ENCODE measurements at regions not wholly inside any gene's neighbourhood (a gene's known extent, or its start where the extent isn't known, plus 50 kb on each side); places are given as distances from the start of the nearest gene placed in this dataset.

DNA sequence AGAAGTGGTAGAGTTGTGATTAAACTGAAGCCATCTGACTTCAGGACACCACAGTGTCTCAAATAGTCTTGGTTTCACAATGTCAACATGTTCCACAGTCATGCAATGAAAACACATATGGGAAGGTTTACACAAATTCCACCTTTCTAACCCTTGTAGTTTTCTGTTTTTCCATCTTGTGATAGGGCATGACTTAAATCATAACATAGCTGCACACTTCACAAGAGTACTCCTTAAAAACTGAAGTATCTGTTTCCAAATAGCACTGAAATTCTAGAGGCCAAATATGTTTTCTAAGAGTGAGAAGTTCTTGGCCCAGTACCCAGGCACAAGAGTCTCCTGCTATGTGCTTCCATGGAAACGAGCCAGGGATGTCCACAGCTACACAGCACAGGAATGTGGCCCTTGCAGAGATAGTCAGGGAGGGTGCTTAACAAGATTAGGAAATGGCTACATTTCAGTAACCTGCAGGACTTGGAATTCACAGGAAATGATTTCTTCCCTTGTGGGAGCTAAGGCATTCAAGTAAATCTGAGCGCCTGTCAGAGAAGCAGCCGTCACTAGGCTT is 269.1 kb downstream of the NDFIP2 start:
- DNase-seq = no peak

DNA sequence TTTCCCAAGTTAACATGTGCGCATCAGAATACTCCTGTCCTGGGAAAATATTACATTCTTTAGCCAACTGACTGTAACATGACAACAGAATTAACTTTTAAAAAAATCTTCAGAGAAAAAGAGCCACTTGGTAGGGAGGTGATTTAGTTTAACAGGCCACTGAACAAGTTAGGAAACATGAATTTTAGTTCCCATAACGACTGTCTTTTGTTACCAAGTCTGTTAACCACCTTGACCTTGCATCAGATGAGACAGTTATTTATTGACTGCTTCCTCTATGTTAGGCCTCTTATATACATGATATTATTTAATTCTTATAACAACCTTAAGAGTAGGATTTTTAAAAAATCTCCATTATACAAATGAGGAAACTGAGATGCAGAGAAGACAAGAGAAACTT is 268.6 kb downstream of the NDFIP2 start:
- DNase-seq = no peak

DNA sequence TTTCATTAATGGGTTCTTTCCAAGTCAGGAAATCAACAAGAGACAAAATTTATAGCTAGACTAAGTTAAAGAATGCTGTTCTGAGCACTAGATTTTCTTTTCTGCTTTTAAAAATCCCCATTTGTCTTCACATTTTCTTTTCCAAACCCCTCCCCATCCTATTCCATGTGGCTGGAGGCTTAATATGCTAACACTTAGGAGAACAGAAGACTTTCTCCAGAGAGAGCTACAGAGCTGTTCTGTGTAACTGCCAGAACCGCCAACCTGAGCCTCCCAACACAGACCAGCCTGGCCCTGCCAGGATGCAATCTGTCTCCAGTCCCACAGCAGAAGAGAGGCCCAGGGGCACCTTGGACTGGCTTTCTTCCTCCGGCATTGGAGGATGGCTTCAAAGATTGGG is 264.1 kb downstream of the NDFIP2 start:
- DNase-seq = no peak

GRCh38 chr13:79742923-79743322 is 262.0 kb downstream of the NDFIP2 start:
- DNase-seq = no peak

DNA sequence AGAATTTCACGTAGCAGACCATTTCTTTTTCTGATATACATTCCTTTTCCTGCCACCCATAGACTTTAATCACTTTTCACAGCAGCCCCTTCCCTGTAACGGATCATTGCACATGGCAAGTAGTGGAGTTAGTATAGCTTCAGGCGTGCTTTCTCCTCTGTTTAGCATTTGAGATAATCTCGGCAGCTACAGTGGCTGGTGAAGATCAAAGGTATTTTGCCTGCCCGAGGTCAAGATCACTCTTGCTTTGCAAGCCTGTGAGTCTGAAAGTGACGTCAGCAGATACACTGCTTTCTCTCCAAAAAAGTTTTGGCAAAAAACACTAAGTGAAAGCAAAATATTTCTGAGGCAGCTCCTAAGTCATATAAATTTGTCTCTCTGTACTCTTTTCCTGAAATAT is 260.0 kb downstream of the NDFIP2 start:
- DNase-seq = no peak

- no peak for DNase-seq
Measured at GRCh38 chr13:79736356-79736755, 255.4 kb downstream of the NDFIP2 start.

GRCh38 chr13:79735228-79735627 is 254.3 kb downstream of the NDFIP2 start:
- DNase-seq = no peak

DNA sequence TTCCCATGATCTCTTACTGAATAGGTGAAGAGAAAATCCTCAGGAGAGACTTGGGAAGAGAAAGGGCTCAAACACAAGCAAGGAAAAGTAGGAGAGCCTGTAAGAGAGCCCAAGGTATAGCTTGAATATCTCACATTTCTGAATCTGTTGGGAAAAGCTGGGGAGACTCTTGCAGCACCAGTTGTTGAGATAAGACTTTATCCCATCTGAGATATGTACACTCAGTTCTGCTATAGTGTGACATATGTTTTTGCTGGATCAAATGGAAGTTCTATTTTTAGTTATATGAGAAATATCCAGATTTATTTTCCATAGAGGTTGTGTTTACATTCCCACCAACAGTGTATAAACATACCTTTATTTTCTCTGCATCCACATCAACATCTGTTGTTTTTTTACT is 246.1 kb downstream of the NDFIP2 start:
- no peak for DNase-seq

DNA sequence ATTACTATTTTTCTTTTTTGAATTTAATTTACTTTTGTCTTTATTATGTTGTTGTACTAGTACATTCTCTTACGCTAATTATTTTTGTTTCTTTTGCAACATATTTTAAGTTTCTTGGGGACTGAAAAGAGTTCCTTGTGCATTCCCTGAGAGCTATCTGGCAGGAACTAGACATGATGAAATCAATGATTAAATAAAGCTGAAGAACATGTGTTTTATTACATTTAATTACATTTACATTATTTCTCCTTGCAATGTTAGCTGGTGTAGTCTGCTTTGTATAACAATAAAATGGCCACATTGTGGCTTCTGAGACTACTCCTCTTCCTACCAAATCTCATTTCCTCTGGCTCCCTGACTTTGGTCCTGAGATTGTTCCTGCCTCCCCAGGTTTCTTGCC is 244.9 kb downstream of the NDFIP2 start:
- DNase-seq = no peak

DNA sequence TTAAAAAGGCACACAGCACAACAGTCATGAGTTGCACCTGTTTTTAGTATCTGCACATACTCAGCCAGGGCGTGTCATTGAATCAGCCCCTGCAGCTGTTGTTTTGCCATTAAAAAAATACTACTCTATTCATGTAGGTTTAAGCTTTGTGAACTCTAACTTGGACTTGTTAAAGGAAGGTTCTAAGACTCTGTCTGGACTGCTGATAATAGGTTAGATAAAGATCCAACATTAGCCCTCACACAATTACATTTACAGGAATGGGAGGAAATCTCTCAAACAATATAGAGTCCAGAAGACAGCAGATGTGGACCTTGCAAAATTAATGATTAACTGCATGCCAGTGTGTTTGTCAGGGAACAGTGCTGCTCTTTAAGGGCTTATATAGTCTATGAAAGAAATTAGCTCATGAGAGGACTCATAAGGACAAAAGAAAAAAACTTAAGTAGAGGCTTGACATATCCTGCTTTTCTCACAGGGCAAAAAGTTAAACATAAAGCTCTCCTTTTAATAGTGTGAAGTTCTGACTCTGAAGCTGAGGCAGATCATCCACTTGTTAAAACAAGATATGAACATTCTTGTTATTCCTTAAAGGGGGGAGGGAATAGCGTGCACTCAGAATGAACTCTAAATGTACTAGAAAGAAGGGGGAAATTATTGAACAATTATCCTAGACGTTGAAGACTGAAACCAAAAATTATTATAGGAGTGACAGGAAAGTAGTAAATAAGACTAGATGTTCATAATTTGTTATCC is 243.6 kb downstream of the NDFIP2 start:
- no peak for DNase-seq

GRCh38 chr13:79723519-79724024 is 242.6 kb downstream of the NDFIP2 start:
- DNase-seq = no peak

GRCh38 chr13:79722885-79723445 is 242.0 kb downstream of the NDFIP2 start:
- DNase-seq = no peak

DNA sequence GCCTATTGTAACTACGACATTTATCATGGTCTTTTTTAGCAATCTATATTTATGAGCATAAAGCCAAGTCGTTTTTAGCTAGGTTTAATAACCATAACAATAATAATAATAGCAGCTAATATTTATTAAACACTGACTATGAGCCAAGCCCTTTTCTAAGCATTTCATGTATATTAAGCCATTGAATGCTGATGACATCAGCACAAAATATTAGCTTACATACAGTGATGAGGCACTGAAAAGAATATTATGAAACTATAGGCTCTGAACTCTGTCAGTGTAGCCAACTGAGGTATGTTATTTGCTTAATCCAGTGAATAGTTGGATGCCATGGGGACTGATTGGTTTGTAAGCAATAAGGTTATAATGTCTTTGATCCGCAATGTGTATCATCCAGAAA is 235.2 kb downstream of the NDFIP2 start:
- no peak for DNase-seq

- no peak for DNase-seq
Measured at GRCh38 chr13:79711631-79712030, 230.7 kb downstream of the NDFIP2 start.

- DNase-seq = peak; percentile 4
Measured at GRCh38 chr13:79710376-79710775, 229.4 kb downstream of the NDFIP2 start.

DNA sequence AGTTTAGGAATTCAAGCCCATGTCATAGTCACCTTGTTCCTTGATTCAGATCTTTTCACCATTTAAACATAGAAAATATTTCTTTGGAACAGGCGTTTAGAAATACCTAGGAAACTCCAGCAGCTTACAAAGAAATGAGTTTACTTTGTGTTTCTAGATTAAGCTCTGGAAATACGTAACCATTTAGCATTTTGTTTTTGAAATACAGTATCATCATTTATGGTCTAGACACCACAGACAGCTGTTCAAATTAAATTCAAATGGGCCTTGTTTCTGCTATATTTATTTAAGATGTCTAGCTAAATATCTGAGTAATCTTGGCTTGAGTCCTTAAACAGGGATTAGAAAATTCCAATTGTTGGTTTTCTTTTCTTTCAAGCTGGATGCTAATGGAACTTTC is 228.5 kb downstream of the NDFIP2 start:
- DNase-seq = no peak

DNA sequence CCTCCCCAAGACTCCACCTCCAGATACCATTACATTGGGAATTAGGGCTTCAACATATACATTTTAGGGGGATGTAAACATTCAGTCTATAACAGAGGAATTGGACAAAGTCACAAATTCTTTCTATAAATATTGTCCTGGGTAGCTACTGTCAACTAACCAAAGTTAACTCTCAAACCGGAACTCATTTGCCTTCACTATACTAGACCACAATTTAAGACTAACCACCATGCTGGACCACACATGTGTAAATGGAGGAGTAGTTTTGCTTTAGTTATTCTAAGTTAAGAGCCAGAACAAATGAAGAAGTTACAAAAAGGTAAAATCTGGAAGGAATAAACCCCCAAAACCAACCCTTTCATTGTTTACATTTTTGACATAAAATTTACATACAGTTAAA is 222.8 kb downstream of the NDFIP2 start:
- DNase-seq = no peak

DNA sequence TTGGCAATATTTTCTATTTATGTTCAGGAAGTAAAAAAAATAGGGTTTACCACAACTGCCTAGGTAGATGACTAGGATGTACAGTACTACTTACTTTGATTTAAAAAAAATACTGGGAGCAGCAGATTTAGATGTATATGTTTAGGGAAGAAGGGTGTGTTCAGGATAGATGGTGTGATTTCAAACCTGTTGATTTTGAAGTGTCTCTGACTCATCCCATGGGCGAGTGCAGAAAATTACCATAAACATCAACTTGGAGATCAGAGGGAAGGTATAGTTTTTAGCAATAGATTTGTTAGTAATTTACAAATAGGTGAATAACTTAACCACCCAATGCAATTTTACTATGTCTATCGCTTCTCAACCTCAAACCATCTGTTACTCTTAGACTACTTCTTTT is 214.8 kb downstream of the NDFIP2 start:
- no peak for DNase-seq

DNA sequence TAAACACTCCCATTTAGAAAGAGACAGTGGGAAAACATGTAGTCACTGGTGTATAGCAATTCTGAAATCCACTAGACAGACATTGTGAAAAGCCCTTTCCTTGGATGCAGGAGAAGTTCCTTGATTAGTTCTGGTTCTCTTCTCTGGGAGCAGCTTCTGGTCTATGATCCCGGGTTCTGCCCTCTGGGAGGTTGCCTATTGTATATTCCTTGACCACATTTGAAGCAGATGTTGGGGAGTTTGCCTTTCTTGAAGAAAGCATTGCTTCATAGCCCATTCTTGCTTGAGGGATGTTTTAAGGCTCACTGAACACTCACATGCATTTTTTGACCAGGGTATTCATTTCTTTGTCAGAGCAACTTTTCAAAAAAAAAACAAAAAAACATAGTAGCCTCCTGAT is 211.9 kb downstream of the NDFIP2 start:
- no peak for DNase-seq

DNA sequence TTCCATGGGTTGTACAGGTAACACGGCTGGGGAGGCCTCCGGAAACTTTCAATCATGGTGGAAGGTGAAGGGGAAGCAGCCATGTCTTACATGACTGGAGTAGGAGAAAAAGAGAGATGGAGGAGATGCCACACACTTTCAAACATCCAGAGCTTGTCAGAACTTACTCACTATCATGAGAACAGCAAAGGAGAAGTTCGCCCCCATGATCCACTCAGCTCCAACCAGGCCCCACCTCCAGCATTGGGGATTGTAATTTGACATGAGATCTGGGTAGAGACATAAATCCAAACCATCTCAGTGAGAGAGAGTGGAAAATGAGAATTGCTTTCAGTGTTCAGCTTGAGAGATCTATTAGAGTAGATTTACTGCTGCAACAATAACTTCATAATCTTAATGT is 210.9 kb downstream of the NDFIP2 start:
- DNase-seq = no peak

DNA sequence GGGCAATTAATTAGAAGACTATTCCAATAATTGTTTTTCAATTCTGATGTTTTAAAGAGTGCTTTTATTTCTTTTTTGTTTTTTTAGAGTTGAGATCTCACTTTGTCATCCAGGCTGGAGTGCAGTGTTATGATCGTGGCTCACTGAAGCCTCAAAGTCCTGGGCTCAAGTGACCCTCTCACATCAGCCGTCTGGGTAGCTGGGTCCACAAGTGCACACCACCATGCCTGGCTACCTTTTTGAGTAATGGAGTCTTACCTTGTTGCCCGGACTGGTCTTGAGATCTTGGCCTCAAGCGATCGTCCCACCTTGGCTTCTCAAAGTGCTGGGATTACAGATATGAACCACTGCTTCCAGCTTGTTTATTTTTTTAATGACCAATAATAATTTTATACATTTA is 207.8 kb downstream of the NDFIP2 start:
- DNase-seq = no peak

GRCh38 chr13:79686441-79686840 is 205.5 kb downstream of the NDFIP2 start:
- no peak for DNase-seq

DNA sequence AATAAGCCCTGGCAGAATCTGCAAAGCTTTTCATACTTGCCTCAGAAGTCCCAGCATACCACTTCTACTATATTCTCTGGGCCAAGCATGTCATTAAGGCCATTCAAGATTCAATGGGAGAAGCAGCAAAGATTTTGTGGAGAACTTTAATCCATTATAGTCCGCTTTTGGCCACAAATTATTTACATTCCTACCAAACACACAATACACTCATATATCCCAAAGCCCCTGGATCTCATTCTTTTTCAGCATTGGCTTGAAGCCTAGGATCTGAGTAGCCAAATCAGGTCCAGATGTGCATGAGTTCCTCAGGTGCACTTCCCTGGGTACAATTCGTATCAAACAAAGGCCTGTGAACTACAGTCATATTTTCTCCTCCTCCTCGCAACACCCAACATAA is 203.4 kb downstream of the NDFIP2 start:
- no peak for DNase-seq

GRCh38 chr13:79682164-79682563 is 201.2 kb downstream of the NDFIP2 start:
- no peak for DNase-seq

DNA sequence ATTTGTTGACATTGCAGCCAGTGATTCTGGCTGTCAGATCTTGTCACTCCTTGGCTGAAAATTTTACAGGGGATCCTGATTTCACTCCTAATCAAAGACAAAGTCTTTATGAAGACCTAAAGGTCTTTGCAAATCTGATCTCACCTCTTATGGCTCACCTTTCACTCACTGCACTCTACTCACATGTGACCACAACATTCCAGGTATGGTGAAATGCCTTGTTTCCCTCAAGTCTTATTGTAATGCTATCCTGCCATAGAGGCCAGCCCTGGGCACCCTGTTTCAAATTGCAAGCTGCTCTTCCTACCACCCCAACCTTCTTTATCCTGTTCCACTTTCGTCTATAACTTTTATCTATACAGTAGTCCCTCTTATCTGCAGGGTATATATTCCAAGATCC is 200.1 kb downstream of the NDFIP2 start:
- no peak for DNase-seq

Measured in hematopoietic multipotent progenitor cell treated with erythropoietin and hydrocortisone succinate and interleukin-3 and kit ligand, for 6 days (in vitro differentiated cells).